ENCODE measurements at regions not wholly inside any gene's neighbourhood (a gene's known extent, or its start where the extent isn't known, plus 50 kb on each side); places are given as distances from the start of the nearest gene placed in this dataset.
A peak's percentile ranks its signal among the peaks of the same experiment; 100 is the strongest.

DNA sequence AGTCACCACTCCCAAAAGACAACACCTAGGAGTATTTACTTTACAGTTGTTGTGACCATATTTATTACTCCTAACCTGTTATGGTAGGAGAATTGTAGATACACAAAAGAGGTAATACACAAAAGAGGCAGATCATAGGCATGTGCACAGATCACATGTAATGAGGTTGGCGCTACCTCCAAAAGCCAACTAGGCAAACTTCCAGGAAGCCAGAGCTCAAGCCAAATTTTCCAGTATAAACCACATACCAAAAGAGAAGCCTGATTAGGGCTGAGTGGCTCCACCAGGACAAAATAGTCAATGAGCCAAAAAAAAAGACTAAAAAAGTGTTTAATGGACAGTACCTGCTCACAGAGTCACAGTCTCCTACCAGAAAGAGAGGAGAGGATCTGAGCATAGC is 195.0 kb upstream of the PBX1 start:
- Histone ChIP-seq H3K27me3 (no peaks in the 10 kb centered on the region), H3K4me1 (no peaks in the 10 kb centered on the region), H3K4me3 (no peak overlapping the region), H3K27ac (no peak overlapping the region), H3K36me3 (no peaks in the 10 kb centered on the region), H3K9me3 (no peaks in the 10 kb centered on the region)
- intact Hi-C loops (cut with DNase I; ENCODE audit: low total_unique reads): no loop called here
- no peak for DNase-seq
- no peak for TF ChIP-seq POLR2A (IDR thresholded peaks at IDR 0.05)
- TF ChIP-seq, protein P1, sequence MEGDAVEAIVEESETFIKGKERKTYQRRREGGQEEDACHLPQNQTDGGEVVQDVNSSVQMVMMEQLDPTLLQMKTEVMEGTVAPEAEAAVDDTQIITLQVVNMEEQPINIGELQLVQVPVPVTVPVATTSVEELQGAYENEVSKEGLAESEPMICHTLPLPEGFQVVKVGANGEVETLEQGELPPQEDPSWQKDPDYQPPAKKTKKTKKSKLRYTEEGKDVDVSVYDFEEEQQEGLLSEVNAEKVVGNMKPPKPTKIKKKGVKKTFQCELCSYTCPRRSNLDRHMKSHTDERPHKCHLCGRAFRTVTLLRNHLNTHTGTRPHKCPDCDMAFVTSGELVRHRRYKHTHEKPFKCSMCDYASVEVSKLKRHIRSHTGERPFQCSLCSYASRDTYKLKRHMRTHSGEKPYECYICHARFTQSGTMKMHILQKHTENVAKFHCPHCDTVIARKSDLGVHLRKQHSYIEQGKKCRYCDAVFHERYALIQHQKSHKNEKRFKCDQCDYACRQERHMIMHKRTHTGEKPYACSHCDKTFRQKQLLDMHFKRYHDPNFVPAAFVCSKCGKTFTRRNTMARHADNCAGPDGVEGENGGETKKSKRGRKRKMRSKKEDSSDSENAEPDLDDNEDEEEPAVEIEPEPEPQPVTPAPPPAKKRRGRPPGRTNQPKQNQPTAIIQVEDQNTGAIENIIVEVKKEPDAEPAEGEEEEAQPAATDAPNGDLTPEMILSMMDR (IDR thresholded peaks at IDR 0.05): no peak

DNA sequence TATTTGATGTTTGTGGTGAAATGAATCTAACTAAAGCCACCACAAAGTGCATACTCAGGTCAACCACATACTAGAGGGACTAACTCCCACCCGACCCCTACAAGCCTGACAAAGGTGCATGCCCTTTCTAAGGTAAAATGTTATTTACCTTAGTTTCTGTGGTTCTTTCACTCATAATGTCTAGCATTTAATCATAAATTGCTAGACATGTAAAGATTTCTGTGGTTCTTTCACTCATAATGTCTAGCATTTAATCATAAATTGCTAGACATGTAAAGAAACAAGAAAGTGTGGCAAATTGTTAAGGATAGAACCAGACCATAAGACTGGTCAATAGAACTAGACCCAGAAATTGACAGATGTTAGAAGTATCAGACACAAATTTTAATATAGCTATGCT is 193.0 kb upstream of the PBX1 start:
- no peak for DNase-seq
- Histone ChIP-seq H3K27me3 (no peaks in the 10 kb centered on the region), H3K27ac (no peak overlapping the region), H3K9me3 (no peaks in the 10 kb centered on the region), H3K4me3 (no peak overlapping the region), H3K36me3 (no peaks in the 10 kb centered on the region), H3K4me1 (no peaks in the 10 kb centered on the region)
- intact Hi-C loops (cut with DNase I; ENCODE audit: low total_unique reads): no loop called here
- TF ChIP-seq, protein P1 (IDR thresholded peaks at IDR 0.05): no peak
- no peak for TF ChIP-seq POLR2A (IDR thresholded peaks at IDR 0.05)

DNA sequence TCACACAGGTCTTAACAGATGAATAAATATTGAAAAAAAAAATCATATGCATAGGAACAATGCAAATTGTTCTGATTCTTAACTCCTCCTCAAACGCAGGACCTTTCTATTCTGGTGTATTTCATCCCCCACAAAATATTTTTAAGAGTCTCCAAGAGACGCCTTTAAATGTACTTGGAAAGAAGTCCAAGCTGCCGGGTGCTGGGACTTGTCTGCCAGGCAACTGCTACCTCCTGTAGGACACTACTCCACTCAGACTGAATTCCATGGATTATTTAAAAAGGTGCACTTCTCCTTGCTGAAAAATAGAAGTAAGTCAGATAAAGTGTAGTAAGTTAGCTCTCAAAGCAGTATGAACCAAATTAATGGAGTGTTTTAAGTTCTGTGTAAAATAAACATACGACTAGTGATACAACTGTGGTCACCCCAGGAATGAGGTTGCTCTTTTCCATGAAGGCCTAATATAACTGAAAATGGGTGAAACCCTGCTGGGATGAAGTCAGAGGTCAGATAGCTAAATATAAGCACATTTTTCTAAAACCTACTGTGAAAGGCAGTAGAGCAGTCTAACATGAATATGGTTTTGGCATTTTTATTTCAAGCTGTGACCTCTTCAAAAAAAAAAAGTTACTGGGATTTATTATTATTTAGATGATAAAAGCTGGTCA is 189.2 kb upstream of the PBX1 start:
- H3K4me3 ChIP-seq: no peak overlapping the region
- no peaks in the 10 kb centered on the region for H3K4me1 ChIP-seq
- H3K27ac ChIP-seq: peak overlapping the region; percentile 25 to 61
- H3K36me3 ChIP-seq: no peaks in the 10 kb centered on the region
- intact Hi-C loops (cut with DNase I; ENCODE audit: low total_unique reads): no loop called here
- H3K27me3 ChIP-seq: no peaks in the 10 kb centered on the region
- no peaks in the 10 kb centered on the region for H3K9me3 ChIP-seq
- peak in 1 of 2 donors; percentile 15 for DNase-seq
- TF ChIP-seq POLR2A (IDR thresholded peaks at IDR 0.05): no peak
- TF ChIP-seq, protein P1 (IDR thresholded peaks at IDR 0.05): no peak

DNA sequence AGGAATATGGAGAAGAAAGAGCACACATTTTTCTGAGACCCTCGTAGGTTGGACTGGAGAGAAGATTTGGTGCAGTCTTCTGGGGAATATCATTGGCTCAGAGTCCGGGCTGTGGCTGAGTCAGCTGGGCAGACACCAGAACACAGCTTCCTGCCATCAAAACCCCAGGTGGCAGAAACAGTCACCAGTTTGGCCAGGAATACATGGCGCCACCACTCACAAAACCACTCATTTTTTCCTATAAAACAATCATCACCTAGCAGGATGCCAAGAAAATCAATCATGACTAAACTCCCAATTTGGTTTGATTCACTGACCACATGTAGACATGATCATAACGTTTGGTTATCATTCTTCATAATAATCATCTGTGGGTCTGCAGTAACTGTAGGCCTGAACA is 178.1 kb upstream of the PBX1 start:
- Histone ChIP-seq H3K9me3 (no peaks in the 10 kb centered on the region), H3K27ac (no peak overlapping the region), H3K4me3 (no peak overlapping the region), H3K27me3 (no peaks in the 10 kb centered on the region), H3K4me1 (no peaks in the 10 kb centered on the region), H3K36me3 (no peaks in the 10 kb centered on the region)
- intact Hi-C loops (cut with DNase I; ENCODE audit: low total_unique reads): no loop called here
- no peak for DNase-seq
- TF ChIP-seq, protein P1 (IDR thresholded peaks at IDR 0.05): no peak
- no peak for TF ChIP-seq POLR2A (IDR thresholded peaks at IDR 0.05)

DNA sequence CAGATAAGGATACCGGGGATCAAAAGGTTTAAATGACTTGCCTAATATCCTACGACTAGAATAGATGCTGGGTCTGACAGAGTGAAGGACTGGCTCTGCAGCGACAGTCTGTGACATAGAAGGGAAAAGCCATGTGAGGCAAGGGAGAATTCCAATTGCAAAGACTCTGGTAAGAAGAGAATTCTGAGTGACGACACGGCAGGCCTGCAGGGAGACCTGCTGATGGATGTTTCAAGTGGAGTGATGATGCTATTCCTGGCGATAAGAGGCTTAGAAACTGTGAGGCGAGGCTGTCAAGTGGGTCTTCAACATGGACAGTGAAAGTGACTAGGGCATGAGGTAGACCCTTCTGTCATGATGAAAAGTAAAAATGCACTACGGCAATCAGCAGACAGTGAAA is 176.6 kb upstream of the PBX1 start:
- no peak overlapping the region for H3K27ac ChIP-seq
- H3K27me3 ChIP-seq: no peaks in the 10 kb centered on the region
- no peaks in the 10 kb centered on the region for H3K9me3 ChIP-seq
- intact Hi-C loops (cut with DNase I; ENCODE audit: low total_unique reads): no loop called here
- no peaks in the 10 kb centered on the region for H3K4me1 ChIP-seq
- H3K4me3 ChIP-seq: no peak overlapping the region
- no peak for DNase-seq
- TF ChIP-seq POLR2A (IDR thresholded peaks at IDR 0.05): no peak
- TF ChIP-seq, protein P1 (IDR thresholded peaks at IDR 0.05): no peak
- H3K36me3 ChIP-seq: no peaks in the 10 kb centered on the region
